Tibial nerve (tissue), 3 donors: ENCODE measurements at regions not wholly inside any gene's neighbourhood (a gene's known extent, or its start where the extent isn't known, plus 50 kb on each side); places are given as distances from the start of the nearest gene placed in this dataset.

Source experiments
- POLR2A ChIP-seq, 2 donors: fragments of 450-650 bp; IDR thresholded peaks; one replicate each; pipeline ENCODE4 v1.6.1; 2017; ENCODE audit warnings: antibody characterized with exemption in 2 of 2, mild to moderate bottlenecking in 2 of 2, moderate library complexity in 2 of 2
- TF ChIP-seq, protein P1 (sequence below), 5 experiments: fragments of 200-600 bp in 3 of 5; fragments of 450-650 bp in 2 of 5; sonication (generic) in 3 of 5; IDR thresholded peaks; one replicate each; pipeline ENCODE4 v1.5.1; 2016 to 2019; ENCODE audit warnings: antibody characterized with exemption in 5 of 5, mild to moderate bottlenecking in 3 of 5, moderate library complexity in 2 of 5

DNA sequence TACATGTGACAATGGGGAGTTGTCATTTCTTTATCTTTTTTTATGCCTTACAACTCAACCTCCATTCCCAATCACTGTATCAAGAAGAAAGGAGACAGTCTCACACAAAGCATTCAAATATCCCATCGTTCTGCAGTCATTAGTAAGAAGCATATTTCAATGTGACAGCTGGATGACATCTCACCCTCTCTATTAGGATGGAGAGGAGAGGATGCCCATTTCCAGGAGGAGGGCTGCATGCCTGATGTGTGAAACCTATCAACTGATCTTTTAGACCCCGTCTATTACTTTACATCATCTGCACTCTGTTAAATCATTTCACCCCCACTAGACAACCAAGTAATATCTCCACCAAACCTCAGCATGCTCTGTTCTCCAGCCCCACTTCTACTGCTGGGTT, 292.7 kb upstream of the CHAC2 start:
- TF ChIP-seq POLR2A (IDR thresholded peaks at IDR 0.05) = no peak
- TF ChIP-seq, protein P1, sequence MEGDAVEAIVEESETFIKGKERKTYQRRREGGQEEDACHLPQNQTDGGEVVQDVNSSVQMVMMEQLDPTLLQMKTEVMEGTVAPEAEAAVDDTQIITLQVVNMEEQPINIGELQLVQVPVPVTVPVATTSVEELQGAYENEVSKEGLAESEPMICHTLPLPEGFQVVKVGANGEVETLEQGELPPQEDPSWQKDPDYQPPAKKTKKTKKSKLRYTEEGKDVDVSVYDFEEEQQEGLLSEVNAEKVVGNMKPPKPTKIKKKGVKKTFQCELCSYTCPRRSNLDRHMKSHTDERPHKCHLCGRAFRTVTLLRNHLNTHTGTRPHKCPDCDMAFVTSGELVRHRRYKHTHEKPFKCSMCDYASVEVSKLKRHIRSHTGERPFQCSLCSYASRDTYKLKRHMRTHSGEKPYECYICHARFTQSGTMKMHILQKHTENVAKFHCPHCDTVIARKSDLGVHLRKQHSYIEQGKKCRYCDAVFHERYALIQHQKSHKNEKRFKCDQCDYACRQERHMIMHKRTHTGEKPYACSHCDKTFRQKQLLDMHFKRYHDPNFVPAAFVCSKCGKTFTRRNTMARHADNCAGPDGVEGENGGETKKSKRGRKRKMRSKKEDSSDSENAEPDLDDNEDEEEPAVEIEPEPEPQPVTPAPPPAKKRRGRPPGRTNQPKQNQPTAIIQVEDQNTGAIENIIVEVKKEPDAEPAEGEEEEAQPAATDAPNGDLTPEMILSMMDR (IDR thresholded peaks at IDR 0.05) = no peak
